Spinal cord (tissue), 9 donors: ENCODE measurements at regions not wholly inside any gene's neighbourhood (a gene's known extent, or its start where the extent isn't known, plus 50 kb on each side); places are given as distances from the start of the nearest gene placed in this dataset.
A peak's percentile ranks its signal among the peaks of the same experiment; 100 is the strongest.

Source experiments
- DNase-seq, 6 donors: peaks; one replicate each; pipeline versions ENCODE4 v3.0.0 to v3.0.0-alpha.2; 2013 to 2015; ENCODE audit warnings: low spot score in 6 of 6, low read depth in 4 of 6
- H3K27ac ChIP-seq: one replicate; pipeline ENCODE4 v1.5.1; 2013; ENCODE audit warnings: low read depth, low read length, control low read depth
- H3K27me3 ChIP-seq: one replicate; pipeline ENCODE4 v1.6.1; 2013; ENCODE audit warnings: low read length; ENCODE audit not compliant: control insufficient read depth, insufficient read depth
- H3K36me3 ChIP-seq: one replicate; pipeline ENCODE4 v1.6.1; 2013; ENCODE audit warnings: low read length; ENCODE audit not compliant: control insufficient read depth, insufficient read depth
- H3K4me1 ChIP-seq: one replicate; pipeline ENCODE4 v1.6.1; 2013; ENCODE audit warnings: low read length; ENCODE audit not compliant: control insufficient read depth, insufficient read depth
- H3K4me3 ChIP-seq: one replicate; pipeline ENCODE4 v1.5.1; 2013; ENCODE audit warnings: low read depth, low read length, control low read depth
- H3K9me3 ChIP-seq: one replicate; pipeline ENCODE4 v1.6.1; 2013; ENCODE audit warnings: low read length; ENCODE audit not compliant: control insufficient read depth, insufficient read depth
- WGBS: methylation state at CpG from one replicate; pipeline ENCODE4 v1.1.5; 2013; ENCODE audit warnings: missing lambda C conversion rate; ENCODE audit not compliant: insufficient coverage; 5-methylcytosine and 5-hydroxymethylcytosine counted together
- donor health status: healthy.

DNA sequence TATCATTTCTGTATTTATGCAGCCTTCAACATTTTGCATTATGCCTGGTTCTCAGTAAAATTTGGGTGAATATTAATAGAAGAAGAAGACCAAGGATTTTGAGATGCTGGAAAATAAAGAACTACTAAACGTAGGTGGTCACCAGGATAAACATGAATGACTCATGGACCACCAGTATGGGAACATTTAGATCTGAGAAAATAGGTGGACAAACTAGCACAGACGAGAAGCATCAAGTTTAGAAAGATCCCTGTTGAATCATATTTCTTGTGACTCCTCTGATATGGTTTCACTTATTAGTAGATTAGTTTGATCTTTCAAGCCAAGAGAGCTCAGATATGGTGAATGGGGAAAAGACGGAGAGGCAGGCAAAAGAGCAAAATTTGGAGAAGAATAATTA is 97.9 kb downstream of the RAP2B start:
- Histone ChIP-seq H3K36me3 (no peaks in the 10 kb centered on the region), H3K9me3 (no peaks in the 10 kb centered on the region), H3K27me3 (no peaks in the 10 kb centered on the region), H3K4me3 (no peak overlapping the region), H3K4me1 (no peaks in the 10 kb centered on the region), H3K27ac (no peak overlapping the region)
- WGBS, result 100% methylated on average over 2 of the region's 3 CpGs
- DNase-seq, result no peak

DNA sequence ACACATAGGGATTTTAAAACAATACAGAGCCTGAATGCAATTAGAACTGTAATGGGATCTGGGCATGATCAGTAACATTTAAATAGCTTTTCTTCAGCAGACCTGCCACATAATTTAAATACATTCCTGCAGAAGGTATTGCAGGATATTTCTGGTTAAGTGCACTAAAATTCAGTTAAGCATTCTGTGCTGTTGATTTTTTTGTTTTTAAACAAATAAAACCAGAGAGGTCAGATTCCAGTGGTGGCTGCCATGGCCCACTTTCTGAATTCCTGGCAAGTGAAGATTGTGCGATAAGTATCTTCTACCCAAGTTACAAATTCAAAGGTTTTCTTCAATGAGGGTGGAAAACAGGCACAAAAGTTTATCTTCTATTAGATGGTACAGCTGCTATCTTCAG is 98.7 kb downstream of the RAP2B start:
- H3K9me3 ChIP-seq, result no peaks in the 10 kb centered on the region
- no peaks in the 10 kb centered on the region for H3K4me1 ChIP-seq
- no peaks in the 10 kb centered on the region for H3K36me3 ChIP-seq
- DNase-seq, result no peak
- no peak overlapping the region for H3K27ac ChIP-seq
- WGBS, result 50% methylated on average over 1 of the region's 1 CpG
- no peak overlapping the region for H3K4me3 ChIP-seq
- H3K27me3 ChIP-seq, result no peaks in the 10 kb centered on the region

DNA sequence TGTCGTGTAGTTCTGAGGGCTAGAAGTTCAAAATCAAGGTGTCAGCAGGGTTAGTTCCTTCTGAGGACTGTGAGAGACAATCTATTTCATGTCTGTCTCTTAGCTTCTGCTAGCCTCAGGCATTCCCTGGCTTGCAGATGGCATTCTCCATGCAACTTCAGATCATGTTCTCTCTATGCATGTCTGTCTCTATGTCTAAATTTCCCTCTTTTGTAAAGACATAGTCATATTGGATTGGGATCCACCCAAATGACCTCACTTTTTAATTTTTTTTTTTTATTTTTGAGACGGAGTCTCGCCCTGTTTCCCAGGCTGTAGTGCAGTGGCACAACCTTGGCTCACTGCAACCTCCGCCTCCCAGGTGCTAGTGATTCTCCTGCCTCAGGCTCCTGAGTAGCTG is 104.6 kb downstream of the RAP2B start:
- H3K36me3 ChIP-seq, result no peaks in the 10 kb centered on the region
- no peak overlapping the region for H3K27ac ChIP-seq
- peaks cover 2% of the 10 kb centered on the region for H3K9me3 ChIP-seq
- no peaks in the 10 kb centered on the region for H3K4me1 ChIP-seq
- 93% methylated on average over 4 of the region's 4 CpGs for WGBS
- no peak for DNase-seq
- H3K4me3 ChIP-seq, result no peak overlapping the region
- H3K27me3 ChIP-seq, result no peaks in the 10 kb centered on the region

DNA sequence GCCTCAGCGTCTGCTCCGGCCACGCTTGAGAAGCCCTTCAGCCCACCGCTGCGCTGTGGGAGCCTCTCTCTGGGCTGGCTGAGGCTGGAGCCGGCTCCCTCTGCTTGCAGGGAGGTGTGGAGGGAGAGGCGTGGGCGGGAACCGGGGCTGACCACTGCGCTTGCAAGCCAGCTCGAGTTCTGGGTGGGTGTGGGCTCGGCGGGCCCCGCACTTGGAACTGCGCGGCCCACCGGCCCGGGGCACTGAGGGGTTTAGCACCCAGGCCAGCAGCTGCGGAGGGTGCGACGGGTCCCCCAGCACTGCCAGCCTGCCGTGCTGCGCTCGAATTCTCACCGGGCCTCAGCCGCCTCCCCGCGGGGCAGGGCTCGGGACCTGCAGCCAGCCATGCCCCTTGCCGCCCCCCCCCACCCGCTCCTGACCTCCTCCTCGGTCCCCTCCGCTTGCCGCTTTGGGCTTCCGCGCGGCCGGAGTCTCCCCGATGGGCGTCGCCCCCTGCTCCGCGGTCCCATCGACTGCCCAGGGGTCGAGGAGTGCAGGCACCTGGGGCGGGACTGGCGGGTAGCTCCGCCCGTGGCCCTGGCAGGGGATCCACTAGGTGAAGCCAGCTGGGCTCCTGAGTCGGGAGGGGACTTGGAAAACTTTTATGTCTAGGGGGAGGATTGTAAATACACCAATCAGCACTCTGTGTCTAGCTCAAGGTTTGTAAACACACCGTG is 106.7 kb downstream of the RAP2B start:
- H3K4me3 ChIP-seq, result no peak overlapping the region
- WGBS, result 98% methylated on average over 45 of the region's 51 CpGs
- H3K27ac ChIP-seq, result no peak overlapping the region
- no peak for DNase-seq
- peaks cover 2% of the 10 kb centered on the region for H3K9me3 ChIP-seq
- H3K36me3 ChIP-seq, result no peaks in the 10 kb centered on the region
- no peaks in the 10 kb centered on the region for H3K27me3 ChIP-seq
- no peaks in the 10 kb centered on the region for H3K4me1 ChIP-seq

DNA sequence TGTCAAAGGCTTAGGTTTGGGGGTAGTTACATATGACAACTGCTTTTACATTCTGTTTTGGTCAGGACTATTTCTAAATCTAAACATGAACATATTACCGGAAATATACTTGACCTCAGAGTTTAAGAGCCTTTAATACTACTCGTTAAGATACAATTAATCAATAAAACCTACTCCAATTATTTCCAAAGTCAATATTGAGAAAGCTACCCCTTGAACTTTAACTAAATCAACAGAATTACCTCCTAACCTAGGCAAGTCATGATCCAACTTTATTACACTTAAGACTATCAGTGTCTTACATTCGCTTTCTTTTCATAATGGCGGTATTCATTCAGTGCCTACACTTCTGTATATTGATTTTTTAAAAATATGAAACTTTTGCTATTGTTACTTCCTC is 107.7 kb downstream of the RAP2B start:
- Histone ChIP-seq H3K4me1 (no peaks in the 10 kb centered on the region), H3K27me3 (no peaks in the 10 kb centered on the region), H3K36me3 (no peaks in the 10 kb centered on the region), H3K4me3 (no peak overlapping the region), H3K27ac (no peak overlapping the region), H3K9me3 (peaks cover 2% of the 10 kb centered on the region)
- no peak for DNase-seq
- WGBS, result no CpG with 5 or more reads among the region's 4 CpGs

DNA sequence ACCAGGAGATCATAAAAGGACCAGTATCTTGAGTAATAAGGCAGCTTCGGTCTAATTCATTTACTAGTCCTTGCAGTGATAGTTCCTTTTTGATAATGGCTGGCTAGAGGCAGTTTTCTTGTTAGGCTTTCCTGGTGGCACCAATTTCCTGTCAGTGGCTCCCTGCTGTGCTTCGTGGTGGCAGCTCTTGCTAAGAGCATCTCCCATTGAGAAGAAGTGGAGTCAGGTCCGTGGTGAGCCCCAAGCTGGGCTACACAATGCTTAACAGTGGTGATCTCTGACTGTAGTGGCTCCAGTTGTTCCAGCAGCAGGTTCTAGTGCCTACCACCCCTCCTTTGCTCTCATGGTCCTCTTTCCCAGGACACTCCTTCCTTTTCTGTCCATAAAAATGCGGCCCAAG is 111.2 kb downstream of the RAP2B start:
- Histone ChIP-seq H3K9me3 (no peaks in the 10 kb centered on the region), H3K4me1 (no peaks in the 10 kb centered on the region), H3K27ac (no peak overlapping the region), H3K27me3 (no peaks in the 10 kb centered on the region), H3K36me3 (no peaks in the 10 kb centered on the region), H3K4me3 (no peak overlapping the region)
- WGBS, result 81% methylated on average over 2 of the region's 4 CpGs
- DNase-seq, result no peak

DNA sequence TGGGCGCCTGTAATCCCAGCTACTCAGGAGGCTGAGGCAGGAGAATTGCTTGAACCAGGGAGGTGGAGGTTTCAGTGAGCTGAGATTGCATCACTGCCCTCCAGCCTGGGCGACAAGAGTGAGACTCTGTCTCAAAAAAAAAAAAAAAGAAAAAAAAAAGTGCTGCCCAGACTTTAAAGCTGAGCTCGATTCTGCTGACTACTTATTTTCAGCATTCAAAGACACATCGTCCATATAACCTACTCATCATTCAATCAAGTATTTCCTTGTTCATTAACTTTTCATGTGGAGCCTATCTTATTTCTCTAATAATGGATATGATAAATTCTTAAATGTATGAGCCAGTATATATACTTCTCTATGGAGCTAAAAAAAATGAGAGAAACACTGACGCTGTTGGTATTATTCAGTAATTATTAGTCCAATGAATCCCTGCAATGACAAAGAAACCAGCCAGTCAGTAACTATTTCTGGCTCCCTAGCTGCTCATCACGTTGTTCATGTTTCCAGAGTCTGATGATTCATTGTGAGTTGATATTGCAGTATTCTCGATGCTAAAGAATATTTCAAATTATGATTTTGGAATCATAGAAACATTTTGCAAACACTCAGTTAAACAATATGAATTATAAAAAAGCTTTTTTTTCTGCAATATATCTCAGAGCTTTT is 111.9 kb downstream of the RAP2B start:
- Histone ChIP-seq H3K9me3 (no peaks in the 10 kb centered on the region), H3K27ac (no peak overlapping the region), H3K27me3 (no peaks in the 10 kb centered on the region), H3K4me3 (no peak overlapping the region), H3K36me3 (no peaks in the 10 kb centered on the region), H3K4me1 (no peaks in the 10 kb centered on the region)
- peak in 1 of 6 donors; percentile 67 for DNase-seq
- 100% methylated on average over 1 of the region's 7 CpGs for WGBS

DNA sequence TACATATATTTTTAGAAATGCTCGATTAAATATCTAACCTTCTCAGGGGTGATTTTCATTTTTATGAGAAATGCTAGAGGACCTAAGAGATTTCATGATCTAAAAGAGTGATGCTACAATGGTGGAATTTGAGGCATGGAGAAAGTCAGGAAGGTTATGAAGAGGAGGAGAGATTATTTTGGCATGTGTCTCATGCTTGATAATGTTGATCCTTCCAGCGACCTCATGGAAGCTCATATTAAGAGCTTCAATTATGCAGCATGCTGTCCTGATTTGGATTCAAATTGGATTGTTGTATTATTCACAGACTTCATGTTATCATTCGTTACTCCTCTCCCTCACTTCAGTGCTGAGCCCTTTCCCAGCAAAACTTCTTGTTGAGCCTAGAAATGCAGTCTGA is 112.5 kb downstream of the RAP2B start:
- no peak overlapping the region for H3K27ac ChIP-seq
- no peaks in the 10 kb centered on the region for H3K4me1 ChIP-seq
- no peaks in the 10 kb centered on the region for H3K9me3 ChIP-seq
- no peak overlapping the region for H3K4me3 ChIP-seq
- DNase-seq, result no peak
- no peaks in the 10 kb centered on the region for H3K27me3 ChIP-seq
- no peaks in the 10 kb centered on the region for H3K36me3 ChIP-seq
- WGBS, result no CpG with 5 or more reads among the region's 3 CpGs

DNA sequence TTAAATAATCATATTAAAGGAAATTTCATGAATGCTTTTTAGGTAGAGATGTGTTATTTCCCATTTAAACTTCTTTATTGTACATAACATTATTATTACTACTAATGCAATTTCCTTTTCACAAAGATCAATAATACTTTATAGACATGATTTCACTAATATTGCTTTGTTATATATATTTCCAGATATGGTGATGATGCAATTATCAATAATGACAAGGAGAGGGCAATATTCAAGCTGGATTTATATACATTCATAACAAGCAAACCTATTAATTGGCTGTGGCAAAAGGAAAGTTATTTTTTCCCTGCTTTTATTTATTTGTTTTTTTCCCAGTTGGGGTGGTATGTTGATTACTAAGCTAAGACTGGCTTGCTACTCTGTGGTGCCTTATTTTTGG is 113.5 kb downstream of the RAP2B start:
- no peak for DNase-seq
- H3K4me1 ChIP-seq, result no peaks in the 10 kb centered on the region
- no peak overlapping the region for H3K4me3 ChIP-seq
- H3K36me3 ChIP-seq, result no peaks in the 10 kb centered on the region
- H3K27me3 ChIP-seq, result no peaks in the 10 kb centered on the region
- no peaks in the 10 kb centered on the region for H3K9me3 ChIP-seq
- no peak overlapping the region for H3K27ac ChIP-seq

DNA sequence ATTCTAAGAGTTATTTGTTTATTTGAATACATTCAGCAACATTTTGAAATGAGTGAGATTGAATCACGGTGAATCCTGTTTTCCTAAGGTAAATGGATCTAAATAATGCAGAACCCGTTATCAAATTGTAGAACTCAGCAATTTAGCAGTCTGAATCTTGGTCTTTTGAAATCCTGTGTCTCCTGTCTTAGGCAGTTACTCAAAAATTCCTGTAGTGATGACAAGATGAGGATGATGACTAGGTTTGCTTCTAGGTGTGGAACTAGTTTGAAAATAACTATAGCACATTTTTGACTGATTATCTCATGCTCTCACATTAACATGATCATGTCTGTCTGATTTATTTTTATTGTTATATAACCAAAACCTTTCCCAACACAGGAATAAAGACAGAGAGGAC is 115.0 kb downstream of the RAP2B start:
- 100% methylated on average over 1 of the region's 2 CpGs for WGBS
- Histone ChIP-seq H3K27me3 (no peaks in the 10 kb centered on the region), H3K9me3 (no peaks in the 10 kb centered on the region), H3K4me1 (no peaks in the 10 kb centered on the region), H3K27ac (no peak overlapping the region), H3K36me3 (no peaks in the 10 kb centered on the region), H3K4me3 (no peak overlapping the region)
- DNase-seq, result no peak
